ENCODE measurements at regions not wholly inside any gene's neighbourhood (a gene's known extent, or its start where the extent isn't known, plus 50 kb on each side); places are given as distances from the start of the nearest gene placed in this dataset.
"Not testable (repeated sequence)": the region's sequence is repeated elsewhere in the genome, so short reads cannot be mapped to it uniquely, and the experiment has no call there.

DNA sequence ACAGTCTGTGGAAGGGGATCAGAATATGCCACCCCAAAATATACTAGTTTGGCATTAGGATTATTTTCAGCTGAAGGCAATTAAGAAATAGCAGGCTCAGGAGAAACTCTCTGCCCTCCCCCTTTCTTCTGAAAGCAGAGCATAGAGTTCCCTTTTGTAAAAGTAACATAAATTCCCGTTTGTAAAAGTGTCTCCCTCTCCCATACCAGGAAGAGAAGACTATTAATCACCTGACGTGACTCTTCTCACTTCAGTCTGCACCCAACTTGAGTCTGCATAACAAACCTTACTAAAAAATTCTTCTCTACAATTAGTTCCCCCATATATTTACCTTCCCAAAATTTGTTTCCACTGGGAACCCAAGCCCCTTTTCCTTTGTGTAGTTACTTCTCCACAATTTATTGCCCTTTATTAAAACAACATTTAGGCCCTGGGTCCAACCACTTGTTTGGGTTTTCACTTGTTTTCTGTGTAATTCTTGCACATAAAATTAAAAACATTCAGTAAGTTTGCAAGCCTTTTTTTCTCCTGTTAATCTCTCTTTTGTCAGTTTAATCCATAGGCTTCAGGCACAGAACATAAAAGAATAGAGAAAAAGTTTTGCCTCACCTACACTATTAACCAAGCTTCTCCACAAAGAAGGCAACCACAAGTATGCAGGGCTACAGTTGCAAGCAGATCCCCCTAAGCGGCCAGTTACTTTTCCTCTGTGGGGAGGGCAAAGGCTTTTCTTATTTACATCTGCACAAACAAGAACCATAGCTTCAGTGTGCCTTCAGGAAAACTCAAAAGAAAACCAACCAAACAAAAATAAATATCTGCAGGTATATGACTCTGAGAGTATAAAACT, 73.8 kb upstream of the EPCAM start:
- no peak for DNase-seq

- DNase-seq: no peak
Measured at GRCh38 chr2:47293976-47294375, 75.1 kb upstream of the EPCAM start.

GRCh38 chr2:47288864-47289263, 80.2 kb upstream of the EPCAM start:
- no peak for DNase-seq

DNA sequence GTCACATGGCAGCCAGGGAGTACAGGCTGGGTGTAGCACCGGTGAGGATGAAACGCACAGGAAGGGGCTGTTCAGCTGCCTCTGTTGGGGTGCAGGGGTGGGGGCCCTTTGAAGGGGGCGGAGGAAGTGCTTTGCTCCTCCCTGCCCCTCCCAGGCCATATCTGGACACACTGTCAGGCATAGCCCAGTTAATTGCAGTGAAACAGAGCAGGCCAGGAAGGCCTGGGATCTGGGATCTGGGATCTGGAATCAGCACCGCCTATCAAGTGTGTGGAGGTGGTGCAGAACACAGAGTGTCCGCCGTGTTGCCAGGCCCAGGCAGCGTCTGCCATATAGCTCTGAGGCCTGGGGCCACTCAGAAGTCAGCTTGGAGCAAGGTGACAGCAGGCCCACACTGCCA, 85.5 kb upstream of the EPCAM start:
- DNase-seq: no peak

DNA sequence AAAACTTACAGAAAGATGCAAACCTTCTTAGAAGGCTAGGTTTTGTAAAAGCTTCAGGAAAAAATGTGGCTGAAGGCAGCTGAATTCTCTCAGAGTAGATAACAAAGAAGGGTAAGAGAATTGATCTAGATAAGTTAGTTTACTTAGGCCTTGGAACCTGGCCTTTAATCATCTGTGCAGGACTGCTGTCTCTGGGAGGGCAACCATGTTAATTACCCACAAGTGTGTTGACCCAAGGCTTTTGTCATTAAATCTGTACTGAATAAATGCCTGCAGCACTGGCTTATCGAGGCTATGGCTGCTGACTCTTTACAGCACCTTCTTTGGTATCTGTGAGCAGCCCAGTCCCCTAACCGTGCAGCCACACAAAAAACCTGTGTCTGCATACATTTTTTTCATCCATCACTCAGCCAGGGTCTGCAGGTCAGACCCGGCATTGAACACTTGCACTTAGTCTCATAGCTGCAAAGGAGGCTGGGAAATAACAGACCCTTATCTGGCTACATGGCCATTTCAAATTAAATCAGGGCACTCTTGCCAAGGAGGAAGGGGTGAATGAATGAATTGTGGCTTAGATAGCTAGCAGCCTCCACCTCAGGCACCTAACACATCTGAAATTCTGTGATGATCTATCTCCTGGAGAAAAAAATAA, 86.4 kb upstream of the EPCAM start:
- no peak for DNase-seq

DNA sequence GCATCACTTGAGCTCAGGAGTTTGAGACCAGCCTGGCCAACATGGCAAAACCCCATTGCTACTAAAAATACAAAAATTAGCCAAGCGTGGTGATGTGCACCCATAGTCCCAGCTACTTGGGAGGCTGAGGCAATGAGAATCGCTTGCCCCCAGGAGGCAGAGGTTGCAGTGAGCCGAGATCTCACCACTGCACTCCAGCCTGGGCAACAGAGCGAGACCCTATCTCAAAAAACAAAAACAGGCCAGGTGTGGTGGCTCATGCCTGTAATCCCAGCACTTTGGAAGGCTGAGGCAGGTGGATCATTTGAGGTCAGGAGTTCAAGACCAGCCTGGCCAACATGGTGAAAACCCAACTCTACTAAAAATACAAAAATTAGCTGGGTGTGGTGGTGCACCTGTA, 89.6 kb upstream of the EPCAM start:
- DNase-seq: not testable (repeated sequence)

DNA sequence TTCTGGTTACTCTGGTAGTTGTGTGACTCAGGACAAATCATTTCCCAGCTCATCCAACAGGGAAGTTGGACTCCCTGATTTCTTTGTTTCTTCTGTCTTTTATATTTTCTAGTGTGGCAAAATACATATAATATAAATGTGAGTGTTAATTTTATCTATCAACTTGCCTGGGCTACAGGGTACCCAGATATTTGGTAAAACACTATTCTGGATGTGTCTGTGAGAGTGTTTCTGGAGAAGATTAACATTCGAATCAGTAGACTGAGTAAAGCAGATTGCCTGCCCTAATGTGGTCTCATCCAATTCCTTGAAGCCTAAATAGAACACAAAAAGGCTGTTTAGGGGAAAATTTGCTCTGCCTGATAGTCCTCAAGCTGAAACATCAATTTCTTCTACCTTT, 91.1 kb upstream of the EPCAM start:
- DNase-seq: no peak

DNA sequence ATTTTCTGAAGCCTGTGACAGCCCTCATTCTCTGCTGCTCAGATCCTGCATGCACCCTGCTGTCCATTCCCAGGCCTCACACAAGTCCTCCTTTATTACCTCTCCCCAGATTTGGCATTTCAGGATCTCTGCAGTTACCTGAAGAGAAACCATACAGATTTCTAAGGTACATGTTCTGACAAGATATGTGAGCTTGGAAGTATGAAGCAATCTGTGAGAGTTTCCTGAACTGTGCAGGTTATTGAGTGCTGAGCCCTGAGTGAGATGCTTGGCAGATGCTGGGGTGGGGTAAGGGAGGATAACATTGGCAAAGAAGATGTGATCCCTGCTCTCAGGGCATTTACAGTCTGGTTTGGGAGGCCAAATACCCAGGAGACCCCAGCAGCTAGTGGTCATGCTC, 91.9 kb upstream of the EPCAM start:
- DNase-seq: no peak

- no peak for DNase-seq
Measured at GRCh38 chr2:47276061-47276460, 93.0 kb upstream of the EPCAM start.

- DNase-seq: no peak
Measured at GRCh38 chr2:47274054-47274782, 94.9 kb upstream of the EPCAM start.

- no peak for DNase-seq
Measured at GRCh38 chr2:47272905-47273758, 96.0 kb upstream of the EPCAM start.

DNA sequence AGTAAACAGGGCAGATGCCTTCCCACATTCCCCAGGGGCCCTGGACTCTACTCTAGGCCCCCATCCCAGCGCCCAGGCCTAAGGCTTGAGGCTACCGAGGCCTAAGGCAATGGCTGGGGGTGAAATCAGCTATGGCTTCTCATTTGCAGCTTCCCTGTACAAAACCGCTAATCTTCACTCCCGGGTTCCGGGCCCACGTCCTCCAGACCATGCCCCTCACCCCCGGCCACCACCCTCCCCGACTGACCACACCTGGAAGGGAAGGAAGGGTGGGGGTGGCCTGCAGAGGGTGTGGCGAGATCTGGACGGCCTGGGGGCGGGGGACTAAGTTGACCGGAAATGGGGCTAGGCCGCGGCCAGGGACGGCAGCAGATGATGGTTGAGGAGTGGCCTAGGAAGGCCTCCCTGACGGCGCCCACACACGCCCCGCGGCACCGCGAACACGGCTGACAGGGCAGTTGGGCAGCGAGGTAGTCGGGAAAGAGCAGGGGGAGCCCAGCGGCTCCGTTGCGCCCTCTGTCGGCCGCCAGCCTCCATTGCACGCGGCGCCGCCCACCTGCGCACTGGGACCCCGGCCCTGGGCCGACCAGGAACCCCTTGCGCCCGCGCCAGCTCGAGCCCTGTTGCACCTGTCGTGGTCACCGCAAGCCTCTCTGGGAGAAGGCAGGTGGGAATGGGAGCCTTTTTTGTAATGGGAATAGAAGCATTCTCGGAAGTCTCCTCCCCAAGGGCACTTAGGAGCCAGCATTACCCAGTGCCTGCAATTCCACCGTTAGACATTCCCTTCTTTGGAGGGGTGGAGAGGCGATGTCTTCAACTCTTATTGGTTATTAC, 95.9 kb upstream of the CALM2 start:
- peak; percentile 50 for DNase-seq

DNA sequence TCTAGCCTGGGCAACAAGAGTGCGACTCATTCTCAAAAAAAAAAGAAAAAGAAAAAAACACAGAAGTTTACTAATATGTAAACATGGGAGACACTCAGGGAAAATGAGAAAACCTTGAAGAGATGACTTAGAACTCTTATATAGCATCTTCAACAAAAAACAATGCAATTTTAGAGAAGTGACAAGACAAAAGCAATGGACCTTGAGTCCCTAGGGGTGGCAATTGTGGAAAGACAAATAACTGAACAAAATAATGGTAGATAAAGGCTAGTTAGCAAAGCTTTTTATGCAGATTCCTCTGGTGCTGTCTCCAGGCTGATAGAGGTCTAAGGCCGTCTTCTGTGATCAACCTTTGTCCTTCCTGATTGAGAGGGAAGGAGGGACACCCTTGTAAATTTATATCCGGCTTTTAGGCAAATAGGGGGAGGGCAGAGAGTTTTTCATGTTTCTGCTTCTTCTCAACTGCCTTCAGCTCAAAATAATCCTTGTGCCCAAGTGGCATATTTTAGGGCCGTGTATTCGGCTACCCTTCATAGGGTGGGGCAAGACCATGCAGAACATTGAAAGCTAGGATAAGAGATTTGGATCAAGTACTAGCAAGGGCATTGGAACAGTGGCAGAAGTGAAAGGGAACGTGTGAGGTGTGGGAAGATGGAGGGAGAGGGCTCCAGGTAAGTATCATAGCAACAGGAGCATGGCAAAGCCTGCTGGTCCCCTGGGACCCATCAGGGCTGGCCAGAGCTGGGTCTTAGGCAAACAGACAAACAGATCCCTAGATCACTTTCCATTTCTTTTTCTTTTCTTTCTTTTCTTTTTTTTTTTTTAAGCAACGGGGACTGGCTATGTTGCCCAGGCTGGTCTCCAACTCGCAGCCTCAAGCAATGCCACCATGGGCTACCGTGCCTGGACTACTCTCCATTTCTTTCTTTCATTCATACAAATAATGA, 95.0 kb upstream of the CALM2 start:
- DNase-seq: no peak

GRCh38 chr2:47270421-47270820, 94.1 kb upstream of the CALM2 start:
- DNase-seq: no peak

GRCh38 chr2:47269316-47270232, 93.3 kb upstream of the CALM2 start:
- DNase-seq: no peak

DNA sequence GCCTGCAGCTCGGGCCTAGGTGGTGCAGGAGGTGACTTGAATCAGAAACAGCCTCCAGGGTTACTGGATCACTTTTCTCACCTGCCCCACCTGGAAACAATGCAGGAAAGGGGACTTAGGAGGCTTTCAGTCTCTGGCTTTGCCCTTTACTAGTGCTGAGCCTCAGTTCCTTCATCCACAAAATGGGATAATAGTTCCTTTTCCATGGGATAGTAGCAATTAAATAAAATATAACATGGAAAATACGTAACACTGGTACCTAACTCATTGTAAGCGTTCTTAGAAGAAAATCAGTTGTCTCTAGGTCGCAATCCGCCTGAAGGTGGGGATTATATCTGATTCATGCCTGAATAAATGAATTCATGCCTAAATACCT, 91.4 kb upstream of the CALM2 start:
- no peak for DNase-seq

DNA sequence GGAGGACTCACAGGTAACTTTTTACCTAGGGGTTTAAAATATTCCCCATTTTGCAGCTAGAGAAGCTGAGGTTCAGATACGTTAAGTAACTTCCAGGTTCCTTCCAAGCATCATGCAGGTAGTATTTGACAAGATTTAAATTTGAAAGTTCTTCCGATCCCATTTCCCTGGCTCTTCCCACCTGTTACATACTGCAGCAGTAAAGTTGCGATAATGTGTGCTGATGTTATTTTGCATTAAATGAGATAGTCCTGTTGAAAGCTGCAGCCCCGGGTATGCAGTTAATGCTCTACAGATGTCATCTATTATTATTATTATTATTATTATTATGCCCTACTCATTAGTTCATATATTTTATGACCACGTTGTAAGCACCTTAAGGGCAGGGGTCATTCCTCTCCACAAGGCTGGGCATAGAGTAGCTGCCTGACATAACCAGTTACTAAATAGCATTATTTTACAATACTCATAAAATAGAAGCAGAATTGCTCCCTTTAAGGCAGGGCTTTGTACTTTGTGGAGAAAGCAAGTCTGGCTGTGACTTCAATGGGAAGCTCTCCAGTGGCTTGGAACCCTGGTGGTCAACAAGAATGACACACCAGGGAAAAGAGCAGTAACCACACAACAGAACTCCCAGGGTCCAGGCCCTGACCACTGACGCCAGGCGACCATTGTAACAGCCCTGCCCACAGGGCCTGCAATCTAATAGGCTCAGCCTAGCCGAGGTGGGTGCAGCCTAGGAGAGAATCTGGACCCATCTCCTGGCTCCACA, 90.8 kb upstream of the CALM2 start:
- DNase-seq: no peak

- DNase-seq: no peak
Measured at GRCh38 chr2:47265751-47266231, 89.5 kb upstream of the CALM2 start.

DNA sequence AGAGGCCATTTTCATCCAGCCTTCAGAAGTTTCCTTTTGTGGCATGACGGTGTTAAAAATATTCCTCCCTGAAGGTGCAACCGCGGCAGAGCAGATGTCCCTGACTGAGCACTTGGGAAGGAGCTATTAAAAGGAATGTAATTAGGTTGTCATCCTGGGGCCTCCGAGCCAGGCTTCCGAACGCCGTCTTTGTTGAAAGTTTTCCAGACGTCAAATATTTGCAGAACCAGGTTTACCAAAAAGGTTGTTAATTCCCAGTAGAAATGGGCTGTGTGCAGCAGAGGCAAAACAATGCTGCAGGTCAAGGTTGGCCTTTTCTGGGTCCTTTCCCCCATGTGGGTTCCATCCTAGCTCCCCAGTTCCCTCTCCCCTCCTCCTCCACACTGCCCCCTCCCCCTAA, 88.8 kb upstream of the CALM2 start:
- DNase-seq: no peak
